GM18858 (cell line): ENCODE measurements at regions not wholly inside any gene's neighbourhood (a gene's known extent, or its start where the extent isn't known, plus 50 kb on each side); places are given as distances from the start of the nearest gene placed in this dataset.

ENCODE experiments used
- ATAC-seq: cut with Tn5 transposase; IDR thresholded peaks from one replicate; pipeline ENCODE4 v1.9.1; 2021; ENCODE audit not compliant: unreplicated experiment

DNA sequence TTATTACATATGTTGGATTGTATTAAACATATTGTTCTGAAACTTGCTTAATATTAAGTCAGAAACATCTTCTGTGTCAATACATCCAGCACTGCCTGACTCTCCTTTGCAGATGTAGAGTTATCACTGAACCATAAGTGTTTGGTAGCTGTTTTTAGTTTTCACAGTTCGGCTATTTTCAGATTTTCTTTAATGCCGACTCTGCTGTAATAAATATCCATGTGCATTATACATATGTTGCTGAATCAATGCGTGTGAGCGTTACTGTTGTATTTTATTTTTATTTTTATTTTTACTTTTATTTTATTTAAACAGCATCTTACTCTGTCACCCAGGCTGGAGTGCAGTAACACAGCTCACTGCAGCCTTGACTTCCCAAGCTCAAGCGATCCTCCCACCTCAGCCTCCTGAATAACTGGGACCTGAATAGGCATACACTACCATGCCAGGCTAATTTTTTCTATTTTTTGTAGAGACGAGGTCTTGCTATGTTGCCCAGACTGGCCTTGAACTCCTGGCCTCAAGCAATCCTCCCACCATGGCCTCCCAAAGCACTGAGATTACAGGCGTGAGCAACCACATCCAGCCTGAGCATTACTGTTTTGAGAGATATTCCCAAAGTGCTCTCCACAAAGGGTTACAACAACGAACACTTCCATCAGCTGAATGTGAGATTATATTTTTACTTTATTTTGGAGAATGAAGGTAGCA lies 50.7 kb upstream of the NOCT start:
- no peak for ATAC-seq

DNA sequence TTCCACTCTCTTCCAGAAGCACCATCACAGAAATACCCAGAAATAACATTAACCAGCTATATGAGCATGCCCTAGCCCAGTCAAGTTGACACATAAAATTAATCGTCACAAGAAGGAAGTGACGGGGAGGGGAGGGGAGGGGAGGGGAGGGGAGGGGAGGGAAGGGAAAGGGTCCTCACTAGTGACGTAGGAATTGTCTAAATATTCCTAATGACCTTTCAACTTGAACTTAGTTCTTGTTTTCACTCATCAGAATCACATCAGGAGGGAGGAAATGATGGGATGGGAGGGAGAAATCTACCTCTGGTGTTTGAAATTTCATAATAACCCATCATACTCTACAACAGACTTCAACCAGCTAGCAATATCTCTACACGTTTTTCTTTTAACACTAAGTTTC lies 52.2 kb upstream of the NOCT start:
- ATAC-seq: no peak

GRCh38 chr4:138961664-138962063 lies 53.9 kb upstream of the NOCT start:
- no peak for ATAC-seq

- no peak for ATAC-seq
Measured at GRCh38 chr4:138961129-138961528, 54.5 kb upstream of the NOCT start.

DNA sequence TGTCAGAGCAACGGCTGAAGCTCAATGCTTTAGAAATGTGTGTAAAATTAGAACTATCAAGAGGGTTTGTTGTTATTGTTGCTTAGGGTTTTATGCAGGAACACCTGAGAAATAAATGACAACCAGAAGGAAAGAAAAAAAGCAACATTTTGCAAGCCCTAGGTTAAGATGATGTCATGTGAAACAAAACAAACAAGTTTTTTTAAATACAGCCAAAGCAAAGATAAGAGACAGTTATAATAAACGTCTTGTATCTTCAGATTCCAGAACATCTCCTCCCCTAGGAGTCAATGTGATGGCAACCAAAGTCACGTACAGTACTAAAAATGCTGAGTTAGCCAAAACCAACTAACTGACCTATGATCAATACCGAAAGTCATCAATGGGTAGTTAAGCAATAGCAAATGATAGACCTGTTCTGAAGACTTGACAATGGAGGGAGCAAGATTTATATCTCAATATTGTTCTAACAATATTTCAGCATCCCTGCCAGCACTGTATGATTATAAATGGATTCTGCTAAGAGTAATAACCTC lies 55.3 kb upstream of the NOCT start:
- no peak for ATAC-seq

DNA sequence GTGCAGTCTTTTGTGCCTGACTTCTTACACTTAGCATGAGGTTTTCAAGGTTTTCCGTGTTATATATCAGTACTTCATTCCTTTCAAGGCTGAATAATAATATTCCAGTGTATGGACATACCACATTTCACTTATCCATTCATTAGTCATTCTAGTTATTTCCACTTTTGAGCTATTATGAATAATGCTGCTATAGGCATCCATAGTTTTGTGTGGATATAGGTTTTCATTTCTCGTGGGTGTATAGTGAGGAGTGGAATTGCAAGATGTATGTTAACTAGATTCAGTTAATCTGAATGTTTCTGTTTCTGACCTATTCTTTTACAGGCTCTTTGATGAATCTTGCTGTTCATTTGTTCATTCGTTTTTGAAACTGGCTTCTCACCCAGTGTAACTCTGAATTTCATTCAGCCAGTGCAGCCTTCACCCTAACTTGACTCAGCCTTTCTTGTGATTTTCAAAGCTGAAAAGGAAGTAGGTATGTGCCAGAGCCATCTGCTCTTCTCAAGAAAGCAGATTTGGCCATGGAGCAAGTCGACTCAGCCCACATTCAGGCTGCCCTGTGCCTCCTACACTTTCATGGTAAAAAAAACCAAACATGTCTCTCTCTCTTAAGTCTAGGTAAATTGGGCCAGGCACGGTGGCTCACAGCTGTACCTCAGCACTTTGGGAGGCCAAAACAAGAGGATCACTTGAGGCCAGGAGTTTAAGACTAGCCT lies 56.3 kb upstream of the NOCT start:
- ATAC-seq: no peak

DNA sequence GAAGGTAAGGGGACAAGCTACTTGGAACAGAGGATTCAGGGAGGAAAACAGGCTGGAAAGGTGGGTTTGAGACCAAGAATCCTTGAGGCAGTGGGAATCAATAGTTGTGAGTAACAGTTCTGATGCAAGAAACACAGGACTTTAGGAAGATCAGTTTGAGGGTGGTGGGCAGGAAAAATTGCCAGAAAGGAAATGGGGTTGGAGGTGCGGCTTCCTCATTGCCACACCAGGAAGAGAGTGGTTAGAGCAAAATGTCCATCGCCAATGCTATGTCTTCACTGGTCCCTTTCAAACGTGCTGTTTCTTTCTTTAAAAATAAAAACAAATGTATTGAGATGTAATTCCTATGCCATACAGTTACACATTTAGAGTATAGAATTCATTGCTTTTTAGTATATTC lies 57.1 kb upstream of the NOCT start:
- ATAC-seq: no peak

GRCh38 chr4:138957302-138957701 lies 58.3 kb upstream of the NOCT start:
- ATAC-seq: no peak

DNA sequence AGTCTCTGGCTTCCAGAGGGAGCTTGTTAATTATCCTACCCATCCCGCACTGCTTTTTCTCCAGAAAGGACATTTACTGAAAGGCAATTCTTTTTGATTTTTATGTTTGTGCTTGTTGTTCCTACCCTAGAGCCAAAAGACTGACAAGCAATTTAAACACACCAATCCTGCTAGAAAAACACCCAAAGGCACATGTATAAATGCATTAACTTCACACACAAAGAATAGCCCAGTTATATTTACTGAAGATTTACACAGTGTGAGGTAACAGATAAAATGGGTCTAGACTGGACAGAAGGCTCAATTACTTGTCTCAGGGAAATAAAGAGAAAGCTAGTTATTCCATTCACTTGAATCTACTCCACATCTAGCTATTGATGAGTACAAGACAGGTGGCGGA lies 61.2 kb upstream of the NOCT start:
- ATAC-seq: no peak

DNA sequence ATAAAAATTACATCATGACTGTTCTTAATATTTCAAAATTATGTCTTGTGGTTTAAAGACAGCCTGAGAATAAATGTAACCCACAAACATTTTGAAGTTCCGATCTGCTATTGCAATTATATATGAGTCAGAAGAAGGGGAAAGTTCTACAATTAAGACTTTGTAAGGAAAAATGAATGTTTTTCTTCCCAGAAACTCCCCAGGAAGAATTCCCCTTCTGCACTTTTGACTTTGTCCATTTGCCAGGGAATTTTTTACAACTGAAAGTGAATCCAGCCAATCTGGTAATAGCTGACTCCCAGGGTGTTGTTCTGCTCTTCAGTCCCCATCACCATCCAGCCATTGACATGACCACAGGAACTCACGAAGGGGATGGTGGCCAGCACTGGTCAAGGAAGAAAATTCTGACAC lies 61.6 kb upstream of the NOCT start:
- no peak for ATAC-seq

GRCh38 chr4:138952411-138952810 lies 63.2 kb upstream of the NOCT start:
- ATAC-seq: no peak

DNA sequence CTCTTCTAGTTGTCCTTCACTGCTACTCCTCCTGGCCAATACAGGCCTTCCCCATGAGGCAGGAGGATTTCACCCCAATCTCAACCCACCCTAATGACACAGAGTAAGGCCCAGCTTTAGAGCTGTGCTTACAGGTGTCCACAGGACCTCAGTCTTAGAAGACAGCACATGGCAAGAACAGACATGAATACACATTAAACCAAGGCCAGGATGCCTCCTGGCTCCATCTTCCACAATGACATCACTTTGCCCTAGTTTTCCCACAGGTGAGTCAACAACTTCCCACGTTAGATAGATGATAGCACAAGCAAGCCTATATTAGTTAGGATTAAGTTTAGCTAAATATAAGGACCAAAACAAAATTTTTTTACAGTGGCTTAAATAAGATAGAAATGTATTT lies 63.8 kb upstream of the NOCT start:
- no peak for ATAC-seq

GRCh38 chr4:138949866-138950265 lies 65.7 kb upstream of the NOCT start:
- no peak for ATAC-seq

GRCh38 chr4:138948918-138949317 lies 66.7 kb upstream of the NOCT start:
- no peak for ATAC-seq

- ATAC-seq: no peak
Measured at GRCh38 chr4:138946306-138946705, 69.3 kb upstream of the NOCT start.

DNA sequence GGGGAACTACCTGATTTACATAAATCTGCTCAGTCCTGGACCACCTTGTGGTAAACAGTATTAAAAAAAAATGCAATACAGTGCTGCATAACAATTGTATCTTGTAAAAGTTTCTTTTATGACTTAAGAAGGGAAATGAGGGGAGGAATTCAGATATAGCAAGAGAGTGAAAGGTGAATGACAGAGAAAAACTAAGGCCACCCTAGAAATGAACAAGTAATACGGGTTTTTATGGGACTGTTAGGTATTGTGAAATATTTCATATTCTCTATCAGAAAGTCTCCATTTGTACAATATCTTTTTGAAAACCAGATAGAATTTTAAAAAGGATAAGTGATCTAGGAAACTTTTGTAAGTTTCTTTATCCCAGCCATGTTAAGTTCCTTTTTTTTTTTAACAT lies 69.7 kb upstream of the NOCT start:
- no peak for ATAC-seq

- ATAC-seq: no peak
Measured at GRCh38 chr4:138945401-138945800, 70.2 kb upstream of the NOCT start.

DNA sequence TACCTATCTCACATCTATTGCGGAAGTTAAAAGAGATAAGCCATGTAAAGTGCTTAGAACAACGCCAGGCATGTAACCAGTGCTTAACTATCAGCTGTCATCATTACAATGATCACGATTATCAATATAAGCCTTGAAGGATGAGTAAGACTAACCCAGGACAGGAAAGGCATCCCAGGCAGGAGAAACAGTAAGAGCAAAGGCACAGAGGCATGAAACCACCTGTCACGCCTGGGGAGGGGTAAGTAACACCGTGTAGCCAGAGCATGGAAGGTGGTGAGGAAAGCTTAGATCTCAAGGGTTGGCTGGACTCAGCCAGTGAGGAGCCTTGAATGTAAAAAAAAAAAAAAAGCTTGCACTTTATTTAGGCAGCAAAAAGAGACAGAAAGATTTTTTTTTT lies 71.7 kb upstream of the NOCT start:
- ATAC-seq: no peak

GRCh38 chr4:138941037-138941436 lies 74.5 kb upstream of the NOCT start:
- no peak for ATAC-seq

DNA sequence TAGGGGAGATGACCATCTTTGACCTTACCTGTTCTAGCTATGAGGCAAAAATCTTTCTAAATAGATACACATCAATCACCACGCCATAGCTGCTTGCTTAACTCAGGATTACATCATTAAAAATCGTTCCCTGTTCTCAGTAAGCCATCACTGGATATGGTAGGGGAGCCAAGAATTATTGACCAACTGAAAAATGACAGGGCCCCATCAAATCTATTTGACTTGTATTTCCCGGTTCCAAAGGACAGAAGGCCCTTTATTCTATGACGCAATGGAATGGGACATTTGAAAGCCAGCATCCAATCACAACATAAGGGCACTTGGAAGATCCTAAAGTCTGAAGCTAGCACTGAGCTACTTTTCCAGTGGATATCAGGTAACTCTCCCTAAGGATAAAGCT lies 75.6 kb upstream of the NOCT start:
- no peak for ATAC-seq

DNA sequence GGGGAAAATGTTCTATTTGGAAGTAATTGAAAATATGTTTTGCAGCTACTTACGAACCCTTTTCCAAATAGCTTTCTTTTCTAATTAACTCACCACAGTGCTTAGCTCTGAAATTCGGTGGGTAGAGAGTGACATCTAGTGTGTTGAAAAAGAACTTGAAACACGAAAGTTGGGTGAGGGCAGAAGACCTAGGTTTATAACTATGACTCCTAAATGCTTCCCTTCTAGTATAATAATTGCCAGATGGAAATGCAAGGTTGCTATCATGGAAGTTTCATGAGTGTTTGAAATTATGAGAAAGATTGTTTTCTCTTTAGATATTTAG lies 77.3 kb upstream of the NOCT start:
- no peak for ATAC-seq

- no peak for ATAC-seq
Measured at GRCh38 chr4:138935135-138935807, 80.3 kb upstream of the NOCT start.
